ENCODE measurements at regions not wholly inside any gene's neighbourhood (a gene's known extent, or its start where the extent isn't known, plus 50 kb on each side); places are given as distances from the start of the nearest gene placed in this dataset.
"Not testable (repeated sequence)": the region's sequence is repeated elsewhere in the genome, so short reads cannot be mapped to it uniquely, and the experiment has no call there.

DNA sequence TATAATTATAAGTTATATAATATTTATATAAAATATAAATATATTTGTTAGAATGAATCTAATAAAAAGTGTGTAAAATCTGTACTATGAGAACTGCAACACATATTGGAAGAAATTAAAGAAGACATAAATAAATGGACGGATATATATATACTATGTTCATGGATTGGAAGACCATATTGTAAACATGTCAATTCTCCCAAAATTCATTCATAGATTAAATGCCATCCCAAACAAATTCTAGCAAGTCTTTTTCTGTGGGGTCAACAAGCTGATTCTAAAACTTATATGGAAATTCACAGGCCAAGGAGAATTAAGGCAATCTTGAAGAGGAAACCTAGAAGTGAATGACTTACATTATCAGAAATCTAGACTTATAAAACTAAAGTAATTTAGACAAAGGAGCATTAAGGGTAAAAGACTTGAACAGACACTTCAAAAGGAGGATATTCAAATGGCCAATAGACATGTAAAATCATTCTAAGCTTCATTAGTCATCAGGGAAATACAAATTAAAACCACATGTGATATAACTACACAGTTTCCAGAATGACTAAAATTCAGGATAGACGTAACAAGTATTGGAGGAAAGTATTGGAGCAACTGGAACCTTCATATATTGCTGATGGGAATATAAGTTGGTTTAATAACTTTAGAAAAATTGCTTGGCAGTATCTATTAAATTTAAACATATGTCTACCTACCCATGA, 225.9 kb downstream of the EMX2 start:
- Histone ChIP-seq H3K27me3 (replicated peaks) (no peaks in the 10 kb centered on the region), H3K27ac (no peak overlapping the region), H3K4me3 (ENCODE audit: low read depth, low read length) (no peak overlapping the region), H3K36me3 (replicated peaks) (no peaks in the 10 kb centered on the region)
- no peak for TF ChIP-seq CTCF (IDR thresholded peaks at IDR 0.05; ENCODE audit: low read depth, low read length, missing control alignments)
- DNase-seq: no peak
- in situ Hi-C loops (cut with HindIII; ENCODE audit: low pct_ligation_motif_present, low sequenced_read_pairs): no loop called here

DNA sequence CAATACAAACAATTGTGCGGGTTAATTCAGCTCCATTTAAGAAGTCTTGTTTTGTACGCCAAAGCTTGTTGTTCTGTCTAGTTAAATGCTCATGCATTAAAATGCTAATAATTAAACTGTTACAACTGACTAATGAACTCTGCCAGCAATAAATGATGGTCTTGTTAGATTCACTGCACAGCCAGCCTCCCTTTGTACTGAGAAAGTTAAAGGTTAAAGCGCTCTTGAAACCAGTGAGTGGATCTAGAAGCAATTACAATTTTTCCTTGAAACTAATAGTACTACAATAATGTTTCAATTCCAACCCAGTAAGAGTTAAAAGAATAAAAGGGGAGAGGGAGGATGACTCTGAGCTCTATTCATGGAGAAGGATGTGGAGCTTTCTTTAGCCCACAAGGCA, 233.0 kb downstream of the EMX2 start:
- no peak for TF ChIP-seq CTCF (IDR thresholded peaks at IDR 0.05; ENCODE audit: low read depth, low read length, missing control alignments)
- in situ Hi-C loops (cut with HindIII; ENCODE audit: low pct_ligation_motif_present, low sequenced_read_pairs): no loop called here
- no peak for DNase-seq
- H3K36me3 ChIP-seq (replicated peaks): no peaks in the 10 kb centered on the region
- H3K4me3 ChIP-seq (ENCODE audit: low read depth, low read length): no peak overlapping the region
- no peaks in the 10 kb centered on the region for H3K27me3 ChIP-seq (replicated peaks)
- no peak overlapping the region for H3K27ac ChIP-seq

DNA sequence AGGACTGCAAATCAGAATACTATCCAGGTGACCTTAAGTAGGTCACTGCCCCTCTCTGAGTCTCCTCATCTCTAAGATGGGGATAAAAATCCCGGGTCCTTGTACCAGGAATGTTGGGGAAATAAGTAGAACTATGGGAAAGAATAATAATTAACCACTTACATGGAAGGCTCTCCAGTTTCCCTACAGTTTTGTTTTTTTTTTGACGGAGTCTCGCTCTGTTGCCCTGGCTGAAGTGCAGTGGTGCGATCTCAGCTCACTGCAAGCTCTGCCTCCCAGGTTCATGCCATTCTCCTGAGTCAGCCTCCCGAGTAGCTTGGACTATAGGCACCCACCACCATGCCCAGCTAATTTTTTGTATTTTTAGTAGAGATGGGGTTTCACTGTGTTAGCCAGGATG, 234.7 kb downstream of the EMX2 start:
- in situ Hi-C loops (cut with HindIII; ENCODE audit: low pct_ligation_motif_present, low sequenced_read_pairs); H3K4me3 ChIP-seq (ENCODE audit: low read depth, low read length); H3K27me3 ChIP-seq (replicated peaks); H3K27ac ChIP-seq; DNase-seq; H3K36me3 ChIP-seq (replicated peaks): not testable (repeated sequence)

- no peaks in the 10 kb centered on the region for H3K27me3 ChIP-seq (replicated peaks)
- in situ Hi-C loops (cut with HindIII; ENCODE audit: low pct_ligation_motif_present, low sequenced_read_pairs): no loop called here
- no peak for DNase-seq
- no peak for TF ChIP-seq CTCF (IDR thresholded peaks at IDR 0.05; ENCODE audit: low read depth, low read length, missing control alignments)
- no peak overlapping the region for H3K27ac ChIP-seq
- no peak overlapping the region for H3K4me3 ChIP-seq (ENCODE audit: low read depth, low read length)
- H3K36me3 ChIP-seq (replicated peaks): no peaks in the 10 kb centered on the region
Observed at GRCh38 chr10:117778241-117778640, 235.7 kb downstream of the EMX2 start.

DNA sequence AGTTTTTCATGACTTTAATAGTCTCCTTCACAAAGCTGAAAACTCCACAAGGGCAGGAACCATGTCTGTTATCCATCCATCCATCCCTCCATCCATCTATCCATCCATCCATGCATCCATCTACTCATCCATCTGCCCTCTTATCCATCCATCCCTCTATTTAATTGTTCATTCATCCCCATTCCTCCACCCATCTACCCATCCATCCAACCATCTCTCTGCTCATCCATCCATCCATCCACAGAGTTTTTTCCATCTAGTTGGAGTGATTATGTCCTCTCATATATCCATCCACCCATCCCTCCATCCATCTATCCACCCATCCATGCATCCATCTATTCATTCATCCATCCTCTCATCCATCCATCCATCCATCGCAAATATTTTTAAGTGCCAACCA, 237.9 kb downstream of the EMX2 start:
- Histone ChIP-seq H3K36me3 (replicated peaks) (no peaks in the 10 kb centered on the region), H3K27ac (no peak overlapping the region), H3K27me3 (replicated peaks) (no peaks in the 10 kb centered on the region), H3K4me3 (ENCODE audit: low read depth, low read length) (no peak overlapping the region)
- in situ Hi-C loops (cut with HindIII; ENCODE audit: low pct_ligation_motif_present, low sequenced_read_pairs): no loop called here
- DNase-seq: no peak
- TF ChIP-seq CTCF (IDR thresholded peaks at IDR 0.05; ENCODE audit: low read depth, low read length, missing control alignments): no peak

- H3K27ac ChIP-seq: no peak overlapping the region
- no peaks in the 10 kb centered on the region for H3K36me3 ChIP-seq (replicated peaks)
- no peak for TF ChIP-seq CTCF (IDR thresholded peaks at IDR 0.05; ENCODE audit: low read depth, low read length, missing control alignments)
- no peak for DNase-seq
- no peaks in the 10 kb centered on the region for H3K27me3 ChIP-seq (replicated peaks)
- in situ Hi-C loops (cut with HindIII; ENCODE audit: low pct_ligation_motif_present, low sequenced_read_pairs): no loop called here
- H3K4me3 ChIP-seq (ENCODE audit: low read depth, low read length): no peak overlapping the region
Observed at GRCh38 chr10:117781216-117781831, 238.8 kb downstream of the EMX2 start.

Measured in brain microvascular endothelial cell (primary cell).